Osteocyte (in vitro differentiated cells): ENCODE measurements at regions not wholly inside any gene's neighbourhood (a gene's known extent, or its start where the extent isn't known, plus 50 kb on each side); places are given as distances from the start of the nearest gene placed in this dataset.

ENCODE experiments used
- DNase-seq: peaks from one replicate; pipeline ENCODE4 v3.0.0; 2021; ENCODE audit warnings: mixed read lengths; ENCODE audit not compliant: unreplicated experiment; ENCODE audit errors: extremely low spot score
- H3K27ac Mint-ChIP-seq: one replicate; pipeline ENCODE4 v1.8.0; 2021; ENCODE audit warnings: mild to moderate bottlenecking, mixed read lengths; ENCODE audit not compliant: unreplicated experiment
- H3K27me3 Mint-ChIP-seq: one replicate; pipeline ENCODE4 v1.8.0; 2021; ENCODE audit warnings: mixed read lengths; ENCODE audit not compliant: unreplicated experiment
- H3K36me3 Mint-ChIP-seq: one replicate; pipeline ENCODE4 v1.8.0; 2021; ENCODE audit warnings: mixed read lengths; ENCODE audit not compliant: unreplicated experiment
- H3K4me1 Mint-ChIP-seq: one replicate; pipeline ENCODE4 v1.8.0; 2021; ENCODE audit warnings: mixed read lengths; ENCODE audit not compliant: unreplicated experiment
- H3K4me3 Mint-ChIP-seq: one replicate; pipeline ENCODE4 v1.8.0; 2021; ENCODE audit warnings: mild to moderate bottlenecking, moderate library complexity, mixed read lengths; ENCODE audit not compliant: unreplicated experiment
- H3K9me3 Mint-ChIP-seq: one replicate; pipeline ENCODE4 v1.8.0; 2021; ENCODE audit warnings: mixed read lengths; ENCODE audit not compliant: unreplicated experiment
- TF ChIP-seq, protein P1 (sequence below): fragments of 200-600 bp; sonication (generic); IDR thresholded peaks from 2 replicates; pipeline ENCODE4 v1.5.0; 2021; ENCODE audit warnings: antibody characterized with exemption, mild to moderate bottlenecking, moderate library complexity

DNA sequence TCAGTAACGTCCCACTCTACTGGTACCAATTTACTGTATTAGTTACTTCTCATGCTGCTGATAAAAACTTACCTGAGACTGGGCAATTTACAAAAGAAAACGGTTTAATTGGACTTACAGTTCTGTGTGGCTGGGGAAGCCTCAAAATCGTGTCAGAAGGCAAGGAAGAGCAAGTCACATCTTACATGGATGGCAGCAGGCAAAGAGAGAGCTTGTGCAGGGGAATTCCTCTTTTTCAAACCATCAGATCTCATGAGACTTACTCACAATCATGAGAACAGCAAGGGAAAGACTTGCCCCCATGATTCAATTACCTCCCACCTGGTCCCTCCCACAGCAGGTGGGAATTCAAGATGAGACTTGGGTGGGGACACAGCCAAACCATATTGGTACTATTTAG lies 908.2 kb upstream of the NR2F2 start:
- Mint-ChIP-seq H3K4me3 (no peak overlapping the region), H3K4me1 (peaks cover 4% of the 10 kb centered on the region), H3K9me3 (peaks cover 35% of the 10 kb centered on the region), H3K27me3 (no peaks in the 10 kb centered on the region), H3K27ac (no peak overlapping the region), H3K36me3 (peaks cover 7% of the 10 kb centered on the region)
- DNase-seq: no peak
- TF ChIP-seq, protein P1, sequence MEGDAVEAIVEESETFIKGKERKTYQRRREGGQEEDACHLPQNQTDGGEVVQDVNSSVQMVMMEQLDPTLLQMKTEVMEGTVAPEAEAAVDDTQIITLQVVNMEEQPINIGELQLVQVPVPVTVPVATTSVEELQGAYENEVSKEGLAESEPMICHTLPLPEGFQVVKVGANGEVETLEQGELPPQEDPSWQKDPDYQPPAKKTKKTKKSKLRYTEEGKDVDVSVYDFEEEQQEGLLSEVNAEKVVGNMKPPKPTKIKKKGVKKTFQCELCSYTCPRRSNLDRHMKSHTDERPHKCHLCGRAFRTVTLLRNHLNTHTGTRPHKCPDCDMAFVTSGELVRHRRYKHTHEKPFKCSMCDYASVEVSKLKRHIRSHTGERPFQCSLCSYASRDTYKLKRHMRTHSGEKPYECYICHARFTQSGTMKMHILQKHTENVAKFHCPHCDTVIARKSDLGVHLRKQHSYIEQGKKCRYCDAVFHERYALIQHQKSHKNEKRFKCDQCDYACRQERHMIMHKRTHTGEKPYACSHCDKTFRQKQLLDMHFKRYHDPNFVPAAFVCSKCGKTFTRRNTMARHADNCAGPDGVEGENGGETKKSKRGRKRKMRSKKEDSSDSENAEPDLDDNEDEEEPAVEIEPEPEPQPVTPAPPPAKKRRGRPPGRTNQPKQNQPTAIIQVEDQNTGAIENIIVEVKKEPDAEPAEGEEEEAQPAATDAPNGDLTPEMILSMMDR: no peak

- H3K27me3 Mint-ChIP-seq: no peaks in the 10 kb centered on the region
- peaks cover 37% of the 10 kb centered on the region for H3K9me3 Mint-ChIP-seq
- H3K36me3 Mint-ChIP-seq: peaks cover 7% of the 10 kb centered on the region
- TF ChIP-seq, protein P1: no peak
- H3K4me3 Mint-ChIP-seq: no peak overlapping the region
- DNase-seq: no peak
- peaks cover 15% of the 10 kb centered on the region for H3K4me1 Mint-ChIP-seq
- no peak overlapping the region for H3K27ac Mint-ChIP-seq
Measured at GRCh38 chr15:95425859-95426258, 904.6 kb upstream of the NR2F2 start.

- Mint-ChIP-seq H3K27ac (peak overlapping the region; percentile 85), H3K4me3 (no peak overlapping the region), H3K27me3 (no peaks in the 10 kb centered on the region), H3K4me1 (peaks cover 20% of the 10 kb centered on the region), H3K36me3 (peaks cover 5% of the 10 kb centered on the region), H3K9me3 (peaks cover 30% of the 10 kb centered on the region)
- TF ChIP-seq, protein P1: no peak
- DNase-seq: no peak
Measured at GRCh38 chr15:95429345-95429744, 901.2 kb upstream of the NR2F2 start.

- no peak for DNase-seq
- H3K9me3 Mint-ChIP-seq: peaks cover 18% of the 10 kb centered on the region
- TF ChIP-seq, protein P1: no peak
- H3K27ac Mint-ChIP-seq: no peak overlapping the region
- H3K4me1 Mint-ChIP-seq: peaks cover 20% of the 10 kb centered on the region
- peaks cover 5% of the 10 kb centered on the region for H3K36me3 Mint-ChIP-seq
- H3K27me3 Mint-ChIP-seq: no peaks in the 10 kb centered on the region
- no peak overlapping the region for H3K4me3 Mint-ChIP-seq
Measured at GRCh38 chr15:95431518-95431917, 899.0 kb upstream of the NR2F2 start.

DNA sequence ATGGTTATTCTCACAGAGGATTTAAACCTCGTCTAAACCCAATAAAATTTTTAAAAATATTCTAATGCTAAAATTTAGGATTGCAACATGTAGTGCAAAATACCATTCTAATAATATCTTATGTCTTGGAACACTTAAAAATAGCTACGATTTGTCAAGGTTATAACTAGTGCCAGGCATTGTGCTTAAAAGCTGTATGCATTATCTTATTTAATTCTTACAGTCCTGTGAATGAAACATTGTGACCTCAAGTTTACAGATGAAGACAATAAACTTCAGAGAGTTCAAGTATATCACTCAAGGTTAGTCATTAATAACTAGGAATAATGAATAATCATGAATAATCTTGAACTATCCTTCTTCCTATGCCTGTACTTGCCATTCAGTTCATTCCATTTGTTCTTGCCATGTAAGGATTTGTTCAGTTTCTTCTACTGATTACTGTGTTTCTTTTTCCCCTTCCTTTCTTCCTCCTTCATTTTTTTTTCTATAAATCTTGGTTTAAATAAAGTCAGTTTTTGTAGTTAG lies 897.6 kb upstream of the NR2F2 start:
- H3K36me3 Mint-ChIP-seq: peaks cover 2% of the 10 kb centered on the region
- no peak overlapping the region for H3K4me3 Mint-ChIP-seq
- H3K9me3 Mint-ChIP-seq: peaks cover 13% of the 10 kb centered on the region
- peaks cover 20% of the 10 kb centered on the region for H3K4me1 Mint-ChIP-seq
- H3K27ac Mint-ChIP-seq: no peak overlapping the region
- TF ChIP-seq, protein P1: no peak
- no peaks in the 10 kb centered on the region for H3K27me3 Mint-ChIP-seq
- DNase-seq: no peak
